ENCODE measurements at regions not wholly inside any gene's neighbourhood (a gene's known extent, or its start where the extent isn't known, plus 50 kb on each side); places are given as distances from the start of the nearest gene placed in this dataset.

- DNase-seq (ENCODE audit: low read depth) = no peak
Measured at GRCh38 chr11:29959488-29959887, 57.3 kb downstream of the KCNA4 start.

- DNase-seq (ENCODE audit: low read depth) = no peak
Measured at GRCh38 chr11:29957431-29957830, 59.4 kb downstream of the KCNA4 start.

GRCh38 chr11:29956076-29956556 is 60.7 kb downstream of the KCNA4 start:
- no peak for DNase-seq (ENCODE audit: low read depth)

GRCh38 chr11:29943347-29943746 is 73.5 kb downstream of the KCNA4 start:
- no peak for DNase-seq (ENCODE audit: low read depth)

GRCh38 chr11:29937526-29937925 is 79.3 kb downstream of the KCNA4 start:
- DNase-seq (ENCODE audit: low read depth) = no peak

GRCh38 chr11:29934115-29934638 is 82.7 kb downstream of the KCNA4 start:
- no peak for DNase-seq (ENCODE audit: low read depth)

- DNase-seq (ENCODE audit: low read depth) = no peak
Measured at GRCh38 chr11:29916040-29916439, 100.8 kb downstream of the KCNA4 start.

- DNase-seq (ENCODE audit: low read depth) = no peak
Measured at GRCh38 chr11:29914203-29914930, 102.5 kb downstream of the KCNA4 start.

- no peak for DNase-seq (ENCODE audit: low read depth)
Measured at GRCh38 chr11:29913352-29913751, 103.5 kb downstream of the KCNA4 start.

GRCh38 chr11:29900382-29900781 is 116.4 kb downstream of the KCNA4 start:
- DNase-seq (ENCODE audit: low read depth) = no peak

- no peak for DNase-seq (ENCODE audit: low read depth)
Measured at GRCh38 chr11:29879560-29879959, 137.3 kb downstream of the KCNA4 start.

GRCh38 chr11:29876192-29876591 is 140.6 kb downstream of the KCNA4 start:
- DNase-seq (ENCODE audit: low read depth) = no peak

GRCh38 chr11:29847219-29847618 is 169.6 kb downstream of the KCNA4 start:
- no peak for DNase-seq (ENCODE audit: low read depth)

- no peak for DNase-seq (ENCODE audit: low read depth)
Measured at GRCh38 chr11:29844701-29845379, 172.0 kb downstream of the KCNA4 start.

- DNase-seq (ENCODE audit: low read depth) = no peak
Measured at GRCh38 chr11:29844031-29844430, 172.8 kb downstream of the KCNA4 start.

GRCh38 chr11:29842061-29842460 is 174.8 kb downstream of the KCNA4 start:
- DNase-seq (ENCODE audit: low read depth) = no peak

- DNase-seq (ENCODE audit: low read depth) = no peak
Measured at GRCh38 chr11:29826878-29827277, 190.0 kb downstream of the KCNA4 start.

- DNase-seq (ENCODE audit: low read depth) = no peak
Measured at GRCh38 chr11:29816359-29816758, 200.5 kb downstream of the KCNA4 start.

GRCh38 chr11:29809121-29809520 is 207.7 kb downstream of the KCNA4 start:
- DNase-seq (ENCODE audit: low read depth) = peak; percentile 4

- DNase-seq (ENCODE audit: low read depth) = no peak
Measured at GRCh38 chr11:29802522-29802921, 214.3 kb downstream of the KCNA4 start.

- no peak for DNase-seq (ENCODE audit: low read depth)
Measured at GRCh38 chr11:29801561-29801960, 215.3 kb downstream of the KCNA4 start.

GRCh38 chr11:29786092-29786491 is 230.7 kb downstream of the KCNA4 start:
- no peak for DNase-seq (ENCODE audit: low read depth)

- no peak for DNase-seq (ENCODE audit: low read depth)
Measured at GRCh38 chr11:29783506-29783905, 233.3 kb downstream of the KCNA4 start.

Data from renal cortical epithelial cell (primary cell).